Sigmoid colon (tissue), 6 donors: ENCODE measurements at regions not wholly inside any gene's neighbourhood (a gene's known extent, or its start where the extent isn't known, plus 50 kb on each side); places are given as distances from the start of the nearest gene placed in this dataset.

Experiments used
- DNase-seq: peaks from one replicate; pipeline ENCODE4 v3.0.0-alpha.2; 2019
- H3K27ac ChIP-seq, 4 donors: fragments of 200-600 bp; sonication (generic); one replicate each; pipeline ENCODE4 v1.5.1; 2016 to 2019; ENCODE audit warnings: mild to moderate bottlenecking in 1 of 4
- H3K27me3 ChIP-seq, 3 donors: fragments of 200-600 bp; sonication (generic); one replicate each; pipeline ENCODE4 v1.5.1; 2019; ENCODE audit warnings: mild to moderate bottlenecking in 1 of 3
- H3K36me3 ChIP-seq, 4 donors: fragments of 200-600 bp; sonication (generic); one replicate each; pipeline ENCODE4 v1.5.1; 2016 to 2019
- H3K4me1 ChIP-seq, 4 donors: fragments of 200-600 bp; sonication (generic); one replicate each; pipeline ENCODE4 v1.5.1; 2017 to 2019
- H3K4me3 ChIP-seq, 4 donors: fragments of 200-600 bp; sonication (generic); one replicate each; pipeline ENCODE4 v1.5.1; 2017 to 2019; ENCODE audit warnings: mild to moderate bottlenecking in 2 of 4, moderate library complexity in 1 of 4
- H3K9me3 ChIP-seq, 4 donors: fragments of 200-600 bp in 3 of 4; sonication (generic) in 3 of 4; one replicate each; pipeline versions ENCODE4 v1.5.1 to v1.6.1; 2013 to 2019
- CTCF ChIP-seq, 4 experiments: fragments of 450-650 bp in 3 of 4; fragments of 200-600 bp in 1 of 4; IDR thresholded peaks; one replicate each; pipeline ENCODE4 v1.5.1; 2016 to 2019; ENCODE audit warnings: antibody characterized with exemption in 4 of 4, mild to moderate bottlenecking in 3 of 4, moderate library complexity in 2 of 4
- EP300 ChIP-seq, 4 donors: sonication (generic); formaldehyde crosslinking; IDR thresholded peaks; one replicate each; pipeline ENCODE4 v1.6.1; 2017; ENCODE audit warnings: antibody characterized with exemption in 4 of 4
- POLR2A ChIP-seq, 2 donors: fragments of 450-650 bp; IDR thresholded peaks; one replicate each; pipeline ENCODE4 v1.6.1; 2016; ENCODE audit warnings: antibody characterized with exemption in 2 of 2, mild to moderate bottlenecking in 2 of 2, moderate library complexity in 2 of 2
- POLR2AphosphoS5 ChIP-seq, 4 donors: sonication (generic); formaldehyde crosslinking; IDR thresholded peaks; one replicate each; pipeline ENCODE4 v1.6.1; 2017; ENCODE audit warnings: antibody characterized with exemption in 4 of 4
- WGBS, 2 donors: extraction: QIAGEN DNeasy Blood & Tissue Kit; methylation state at CpG; one replicate each; pipeline ENCODE4 v1.1.7; 2013; 5-methylcytosine and 5-hydroxymethylcytosine counted together
- intact Hi-C: fragments of 100-400 bp; cut with DNase I; formaldehyde crosslinking; loops from one replicate; pipeline ENCODE4 v1.15.1; 2023
- donor health status: healthy with polysubstance abuse.
- donor health status: healthy.

GRCh38 chr10:62581351-62581750 lies 207.2 kb downstream of the ZNF365 start:
- TF ChIP-seq POLR2AphosphoS5 (IDR thresholded peaks at IDR 0.05), result no peak
- TF ChIP-seq CTCF (IDR thresholded peaks at IDR 0.05), result no peak
- no peak for TF ChIP-seq EP300 (IDR thresholded peaks at IDR 0.05)
- no peak for TF ChIP-seq POLR2A (IDR thresholded peaks at IDR 0.05)
- no peaks in the 10 kb centered on the region for H3K36me3 ChIP-seq
- WGBS, 2 donors, result 86 to 92% methylated on average over 3 of the region's 3 CpGs
- peak overlapping the region in 2 of 4 donors; percentile 14 to 62 for H3K27ac ChIP-seq
- no peaks in the 10 kb centered on the region for H3K27me3 ChIP-seq
- no peak overlapping the region for H3K4me3 ChIP-seq
- H3K4me1 ChIP-seq, result peaks cover 0 to 10% (median 5%) of the 10 kb centered on the region in 4 donors
- DNase-seq, result no peak
- intact Hi-C loops, result no loop called here
- no peaks in the 10 kb centered on the region for H3K9me3 ChIP-seq

- no peak for DNase-seq
- Histone ChIP-seq H3K36me3 (no peaks in the 10 kb centered on the region), H3K4me3 (no peak overlapping the region), H3K4me1 (peaks cover 0 to 10% (median 5%) of the 10 kb centered on the region in 4 donors), H3K27ac (peak overlapping the region in 2 of 4 donors; percentile 55 to 62), H3K9me3 (no peaks in the 10 kb centered on the region), H3K27me3 (no peaks in the 10 kb centered on the region)
- TF ChIP-seq POLR2AphosphoS5 (IDR thresholded peaks at IDR 0.05), result no peak
- TF ChIP-seq EP300 (IDR thresholded peaks at IDR 0.05), result no peak
- no peak for TF ChIP-seq CTCF (IDR thresholded peaks at IDR 0.05)
- TF ChIP-seq POLR2A (IDR thresholded peaks at IDR 0.05), result no peak
- intact Hi-C loops, result no loop called here
- 71 to 86% methylated on average over 4 of the region's 4 CpGs for WGBS, 2 donors
These were observed 208.0 kb downstream of the ZNF365 start for GRCh38 chr10:62582101-62582705.

GRCh38 chr10:62582804-62583208 lies 208.6 kb downstream of the ZNF365 start:
- Histone ChIP-seq H3K9me3 (no peaks in the 10 kb centered on the region), H3K36me3 (no peaks in the 10 kb centered on the region), H3K4me3 (no peak overlapping the region), H3K27me3 (no peaks in the 10 kb centered on the region), H3K4me1 (peaks cover 0 to 10% (median 5%) of the 10 kb centered on the region in 4 donors), H3K27ac (peak overlapping the region; percentile 37 to 62 (median 48))
- intact Hi-C loops, result no loop called here
- 74 to 77% methylated on average over 7 of the region's 7 CpGs for WGBS, 2 donors
- DNase-seq, result peak; percentile 91
- TF ChIP-seq POLR2A (IDR thresholded peaks at IDR 0.05), result no peak
- TF ChIP-seq EP300 (IDR thresholded peaks at IDR 0.05), result peak in 1 of 4 donors; percentile 19
- no peak for TF ChIP-seq CTCF (IDR thresholded peaks at IDR 0.05)
- peak in 3 of 4 donors; percentile 31 to 48 (median 37) for TF ChIP-seq POLR2AphosphoS5 (IDR thresholded peaks at IDR 0.05)

- no peak for TF ChIP-seq POLR2AphosphoS5 (IDR thresholded peaks at IDR 0.05)
- TF ChIP-seq POLR2A (IDR thresholded peaks at IDR 0.05), result no peak
- TF ChIP-seq CTCF (IDR thresholded peaks at IDR 0.05), result no peak
- no peak for TF ChIP-seq EP300 (IDR thresholded peaks at IDR 0.05)
- intact Hi-C loops, result no loop called here
- peak overlapping the region in 2 of 4 donors; percentile 42 to 62 for H3K27ac ChIP-seq
These were observed 209.9 kb downstream of the ZNF365 start for GRCh38 chr10:62583876-62584615.

More at GRCh38 chr10:62583876-62584615, 209.9 kb downstream of the ZNF365 start:
- Histone ChIP-seq H3K4me1 (peaks cover 0 to 10% (median 5%) of the 10 kb centered on the region in 4 donors), H3K36me3 (no peaks in the 10 kb centered on the region), H3K4me3 (no peak overlapping the region), H3K9me3 (no peaks in the 10 kb centered on the region), H3K27me3 (no peaks in the 10 kb centered on the region)
- WGBS, 2 donors, result 86 to 87% methylated on average over 3 of the region's 3 CpGs
- DNase-seq, result no peak
